Ovary (tissue), 7 donors: ENCODE measurements at regions not wholly inside any gene's neighbourhood (a gene's known extent, or its start where the extent isn't known, plus 50 kb on each side); places are given as distances from the start of the nearest gene placed in this dataset.

Experiments
- DNase-seq, 5 donors: peaks; one replicate each; pipeline ENCODE4 v3.0.0-alpha.2; 2019 to 2020
- H3K27ac ChIP-seq, 2 donors: fragments of 200-600 bp; one replicate each; pipeline versions ENCODE4 v1.5.1 to v1.8.0; 2019 to 2022
- H3K27me3 ChIP-seq: fragments of 200-600 bp; one replicate; pipeline ENCODE4 v1.8.0; 2022
- H3K36me3 ChIP-seq: fragments of 200-600 bp; sonication (generic); one replicate; pipeline ENCODE4 v1.5.1; 2019
- H3K4me1 ChIP-seq: one replicate; pipeline ENCODE4 v1.8.1; 2013; ENCODE audit warnings: mild to moderate bottlenecking, moderate library complexity; ENCODE audit not compliant: insufficient read depth
- H3K4me3 ChIP-seq: fragments of 200-600 bp; sonication (generic); one replicate; pipeline ENCODE4 v1.5.1; 2017
- H3K9me3 ChIP-seq, 2 donors: fragments of 200-600 bp in 1 of 2; sonication (generic) in 1 of 2; one replicate each; pipeline versions ENCODE4 v1.5.1 to v1.8.1; 2013 to 2019; ENCODE audit warnings: mild to moderate bottlenecking in 1 of 2, moderate library complexity in 1 of 2
- EP300 ChIP-seq: sonication (generic); formaldehyde crosslinking; IDR thresholded peaks from one replicate; pipeline ENCODE4 v1.6.1; 2017; ENCODE audit warnings: antibody characterized with exemption
- POLR2A ChIP-seq: fragments of 450-650 bp; IDR thresholded peaks from one replicate; pipeline ENCODE4 v1.6.1; 2017; ENCODE audit warnings: antibody characterized with exemption, mild to moderate bottlenecking, moderate library complexity
- WGBS, 3 donors: extraction: QIAGEN DNeasy Blood & Tissue Kit in 1 of 3; methylation state at CpG; one replicate each; pipeline versions ENCODE4 v1.1.5 to v1.1.7; 2013 to 2017; 5-methylcytosine and 5-hydroxymethylcytosine counted together
- intact Hi-C, 4 donors: fragments of 100-400 bp; cut with DNase I; formaldehyde crosslinking; loops; one replicate each; pipeline versions ENCODE4 v1.11.0 to v1.15.1; 2022 to 2023
- TF ChIP-seq, protein P1 (sequence below), 3 donors: fragments of 450-650 bp in 2 of 3; fragments of 200-600 bp in 1 of 3; IDR thresholded peaks; one replicate each; pipeline versions ENCODE4 v1.5.1 to v1.8.0; 2016 to 2022; ENCODE audit warnings: antibody characterized with exemption in 3 of 3, mild to moderate bottlenecking in 1 of 3
- donor health status: DM: no; HTN: no; CAD: no; lungs with moderate emphysema.
- donor health status: DM: no; HTN: no; CAD: no.
- donor health status: Bipolar disorder and iron deficiency.
- donor health status: DM: no; HTN: no; CAD: no.
- donor health status: DM: yes; HTN: yes; CAD: no.

DNA sequence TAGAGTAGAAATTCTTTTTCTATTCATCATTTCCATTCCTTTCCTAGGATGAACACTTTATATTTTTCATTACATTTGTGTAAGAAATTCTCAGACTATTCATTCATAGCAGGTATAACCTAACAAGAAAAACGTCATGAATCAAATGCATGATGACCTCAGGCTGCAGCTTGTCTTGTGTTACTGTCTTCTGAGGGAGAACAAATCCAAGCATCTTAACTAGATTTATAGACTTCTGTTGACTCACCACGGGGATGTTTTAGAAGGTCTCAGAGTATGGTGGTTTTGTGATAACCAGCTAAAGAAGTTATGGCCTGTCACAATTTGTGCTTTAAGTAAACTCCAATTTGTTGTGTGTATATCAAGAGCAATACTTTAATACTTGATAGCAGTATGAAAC is 102.7 kb downstream of the ANKRD7 start:
- H3K4me3 ChIP-seq, result no peak overlapping the region
- H3K27ac ChIP-seq, result no peak overlapping the region
- no peaks in the 10 kb centered on the region for H3K4me1 ChIP-seq
- DNase-seq, result no peak
- H3K27me3 ChIP-seq, result no peaks in the 10 kb centered on the region
- TF ChIP-seq EP300, result no peak
- no peaks in the 10 kb centered on the region for H3K36me3 ChIP-seq
- intact Hi-C loops, result no loop called here
- H3K9me3 ChIP-seq, result no peaks in the 10 kb centered on the region
- 17 to 19% (median 18%) methylated on average over 2 of the region's 2 CpGs for WGBS, 3 donors

DNA sequence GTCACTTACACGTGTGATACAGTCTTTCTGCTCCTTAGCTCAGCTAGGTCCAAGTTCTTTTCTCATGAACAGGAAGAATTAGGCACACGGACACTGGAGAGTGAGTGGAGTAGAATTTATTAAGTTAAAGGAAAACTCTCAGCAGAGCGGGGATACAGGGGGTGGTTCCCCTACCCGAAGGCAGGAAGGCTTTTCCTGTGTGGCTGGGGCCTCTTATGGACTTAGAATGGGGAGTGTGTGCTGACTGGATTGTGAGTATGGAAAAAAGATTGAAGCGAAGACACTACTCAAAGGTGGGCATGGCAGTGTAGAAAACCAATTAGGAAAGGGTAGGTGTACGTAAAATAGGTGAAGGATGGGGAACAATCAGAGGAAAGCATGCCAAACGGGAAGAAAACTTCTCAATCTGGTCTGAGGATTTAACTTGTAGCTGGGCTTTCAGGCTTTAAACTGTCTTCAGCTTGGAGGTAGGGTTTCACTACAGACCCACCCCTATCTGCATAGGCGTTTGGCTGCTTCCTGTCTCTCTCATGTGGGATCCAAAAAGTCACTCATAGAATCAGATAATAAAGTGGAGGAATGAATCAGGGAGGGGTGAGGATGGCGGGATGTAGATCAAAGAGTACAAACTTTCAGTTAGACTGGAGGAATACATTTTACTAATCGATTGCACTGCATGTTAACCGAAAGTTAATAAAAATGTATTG is 104.2 kb downstream of the ANKRD7 start:
- Histone ChIP-seq H3K4me3 (no peak overlapping the region), H3K4me1 (no peaks in the 10 kb centered on the region), H3K27ac (no peak overlapping the region), H3K9me3 (no peaks in the 10 kb centered on the region), H3K36me3 (no peaks in the 10 kb centered on the region), H3K27me3 (no peaks in the 10 kb centered on the region)
- intact Hi-C loops, result no loop called here
- WGBS, 3 donors, result 85 to 86% (median 86%) methylated on average over 11 of the region's 11 CpGs
- DNase-seq, result no peak
- no peak for TF ChIP-seq EP300
- TF ChIP-seq, protein P1, sequence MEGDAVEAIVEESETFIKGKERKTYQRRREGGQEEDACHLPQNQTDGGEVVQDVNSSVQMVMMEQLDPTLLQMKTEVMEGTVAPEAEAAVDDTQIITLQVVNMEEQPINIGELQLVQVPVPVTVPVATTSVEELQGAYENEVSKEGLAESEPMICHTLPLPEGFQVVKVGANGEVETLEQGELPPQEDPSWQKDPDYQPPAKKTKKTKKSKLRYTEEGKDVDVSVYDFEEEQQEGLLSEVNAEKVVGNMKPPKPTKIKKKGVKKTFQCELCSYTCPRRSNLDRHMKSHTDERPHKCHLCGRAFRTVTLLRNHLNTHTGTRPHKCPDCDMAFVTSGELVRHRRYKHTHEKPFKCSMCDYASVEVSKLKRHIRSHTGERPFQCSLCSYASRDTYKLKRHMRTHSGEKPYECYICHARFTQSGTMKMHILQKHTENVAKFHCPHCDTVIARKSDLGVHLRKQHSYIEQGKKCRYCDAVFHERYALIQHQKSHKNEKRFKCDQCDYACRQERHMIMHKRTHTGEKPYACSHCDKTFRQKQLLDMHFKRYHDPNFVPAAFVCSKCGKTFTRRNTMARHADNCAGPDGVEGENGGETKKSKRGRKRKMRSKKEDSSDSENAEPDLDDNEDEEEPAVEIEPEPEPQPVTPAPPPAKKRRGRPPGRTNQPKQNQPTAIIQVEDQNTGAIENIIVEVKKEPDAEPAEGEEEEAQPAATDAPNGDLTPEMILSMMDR (IDR thresholded peaks at IDR 0.05), result no peak
- TF ChIP-seq POLR2A, result no peak

DNA sequence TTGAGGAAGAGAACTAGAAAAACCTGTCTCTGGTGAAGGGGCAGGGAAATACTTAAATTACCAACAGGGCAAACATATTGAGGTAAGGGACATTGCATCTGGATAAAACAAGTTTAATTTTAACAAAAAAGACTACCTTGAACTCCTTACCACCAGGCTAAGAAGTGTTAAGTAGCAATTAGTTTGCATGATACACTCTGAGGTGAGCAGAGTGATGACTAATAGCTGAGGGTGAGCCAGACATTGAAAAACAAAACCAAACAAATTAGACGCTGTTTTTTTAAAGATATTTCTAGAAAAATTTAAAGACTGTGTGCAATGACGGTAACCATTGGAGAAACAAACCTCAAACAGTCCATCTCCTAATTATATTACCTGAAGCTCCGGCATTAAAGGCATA is 105.9 kb downstream of the ANKRD7 start:
- Histone ChIP-seq H3K4me3 (no peak overlapping the region), H3K9me3 (no peaks in the 10 kb centered on the region), H3K4me1 (no peaks in the 10 kb centered on the region), H3K27ac (no peak overlapping the region), H3K27me3 (no peaks in the 10 kb centered on the region), H3K36me3 (no peaks in the 10 kb centered on the region)
- intact Hi-C loops, result no loop called here
- DNase-seq, result no peak
- TF ChIP-seq, protein P1 (IDR thresholded peaks at IDR 0.05), result no peak
- TF ChIP-seq POLR2A, result no peak
- TF ChIP-seq EP300, result no peak
- 65 to 75% (median 69%) methylated on average over 3 of the region's 3 CpGs for WGBS, 3 donors

DNA sequence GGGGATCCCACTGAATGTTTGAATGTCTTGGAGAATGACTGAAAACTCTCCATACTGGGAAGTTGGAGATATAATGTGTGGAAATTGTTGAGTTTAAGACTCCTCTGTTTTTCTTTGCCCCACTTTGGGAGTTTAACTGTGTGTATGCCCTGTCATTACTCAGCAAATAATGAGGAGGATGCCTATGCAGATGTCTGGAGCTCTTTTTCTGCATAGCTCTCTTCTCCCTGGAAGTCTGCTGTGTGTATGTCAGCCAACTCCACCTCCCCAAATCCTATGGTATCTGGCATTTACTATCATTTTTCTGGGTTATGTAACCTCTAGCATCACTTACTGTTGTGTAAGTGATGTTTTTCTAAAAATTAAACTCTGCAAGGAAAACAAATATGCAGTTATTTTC is 122.2 kb downstream of the ANKRD7 start:
- no peak overlapping the region for H3K4me3 ChIP-seq
- no peaks in the 10 kb centered on the region for H3K9me3 ChIP-seq
- no peaks in the 10 kb centered on the region for H3K4me1 ChIP-seq
- H3K27ac ChIP-seq, result no peak overlapping the region
- TF ChIP-seq POLR2A (no peak), EP300 (no peak)
- TF ChIP-seq, protein P1 (IDR thresholded peaks at IDR 0.05), result no peak
- intact Hi-C loops, result no loop called here
- no peaks in the 10 kb centered on the region for H3K36me3 ChIP-seq
- H3K27me3 ChIP-seq, result no peaks in the 10 kb centered on the region
- DNase-seq, result no peak

DNA sequence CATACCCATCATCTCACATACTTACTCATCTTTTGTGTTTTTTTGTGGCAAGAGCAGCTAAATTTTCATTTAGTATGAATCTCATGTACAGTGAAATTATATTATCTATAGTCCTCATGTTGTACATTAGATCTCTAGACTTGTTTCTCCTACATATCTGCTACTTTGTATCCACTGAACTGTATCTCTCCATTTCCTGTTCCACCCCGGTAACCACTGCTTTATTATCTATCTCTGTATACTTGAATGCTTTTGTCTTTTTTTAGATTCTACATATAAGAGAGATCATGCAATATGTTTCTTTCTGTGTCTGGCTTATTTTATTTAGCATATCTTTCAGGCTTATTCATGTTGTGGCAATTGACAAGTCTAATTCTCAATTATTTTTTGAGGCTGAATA is 125.1 kb downstream of the ANKRD7 start:
- no peaks in the 10 kb centered on the region for H3K36me3 ChIP-seq
- DNase-seq, result no peak
- TF ChIP-seq POLR2A (no peak), EP300 (no peak)
- TF ChIP-seq, protein P1 (IDR thresholded peaks at IDR 0.05), result no peak
- H3K27me3 ChIP-seq, result no peaks in the 10 kb centered on the region
- H3K9me3 ChIP-seq, result no peaks in the 10 kb centered on the region
- intact Hi-C loops, result no loop called here
- no peaks in the 10 kb centered on the region for H3K4me1 ChIP-seq
- no peak overlapping the region for H3K27ac ChIP-seq
- H3K4me3 ChIP-seq, result no peak overlapping the region
- 59 to 70% (median 59%) methylated on average over 1 of the region's 1 CpG for WGBS, 3 donors
